Epithelial cell of proximal tubule (primary cell): ENCODE measurements at regions not wholly inside any gene's neighbourhood (a gene's known extent, or its start where the extent isn't known, plus 50 kb on each side); places are given as distances from the start of the nearest gene placed in this dataset.
A peak's percentile ranks its signal among the peaks of the same experiment; 100 is the strongest.

ENCODE experiments used
- DNase-seq: peaks from one replicate; pipeline ENCODE4 v3.0.0-alpha.2; 2011; ENCODE audit warnings: low read depth
- H3K4me3 ChIP-seq: 2 replicates; pipeline ENCODE4 v1.5.1; 2011; ENCODE audit warnings: low read depth, mild to moderate bottlenecking, low read length
- TF ChIP-seq, protein P1 (sequence below): conservative IDR thresholded peaks from 2 replicates; pipeline ENCODE4 v1.5.1; 2012; ENCODE audit warnings: low read depth, mild to moderate bottlenecking, low read length

- DNase-seq: no peak
- no peak overlapping the region for H3K4me3 ChIP-seq
- TF ChIP-seq, protein P1, sequence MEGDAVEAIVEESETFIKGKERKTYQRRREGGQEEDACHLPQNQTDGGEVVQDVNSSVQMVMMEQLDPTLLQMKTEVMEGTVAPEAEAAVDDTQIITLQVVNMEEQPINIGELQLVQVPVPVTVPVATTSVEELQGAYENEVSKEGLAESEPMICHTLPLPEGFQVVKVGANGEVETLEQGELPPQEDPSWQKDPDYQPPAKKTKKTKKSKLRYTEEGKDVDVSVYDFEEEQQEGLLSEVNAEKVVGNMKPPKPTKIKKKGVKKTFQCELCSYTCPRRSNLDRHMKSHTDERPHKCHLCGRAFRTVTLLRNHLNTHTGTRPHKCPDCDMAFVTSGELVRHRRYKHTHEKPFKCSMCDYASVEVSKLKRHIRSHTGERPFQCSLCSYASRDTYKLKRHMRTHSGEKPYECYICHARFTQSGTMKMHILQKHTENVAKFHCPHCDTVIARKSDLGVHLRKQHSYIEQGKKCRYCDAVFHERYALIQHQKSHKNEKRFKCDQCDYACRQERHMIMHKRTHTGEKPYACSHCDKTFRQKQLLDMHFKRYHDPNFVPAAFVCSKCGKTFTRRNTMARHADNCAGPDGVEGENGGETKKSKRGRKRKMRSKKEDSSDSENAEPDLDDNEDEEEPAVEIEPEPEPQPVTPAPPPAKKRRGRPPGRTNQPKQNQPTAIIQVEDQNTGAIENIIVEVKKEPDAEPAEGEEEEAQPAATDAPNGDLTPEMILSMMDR: no peak
Measured at GRCh38 chr13:48592688-48593049, 59.8 kb upstream of the RCBTB2 start.

DNA sequence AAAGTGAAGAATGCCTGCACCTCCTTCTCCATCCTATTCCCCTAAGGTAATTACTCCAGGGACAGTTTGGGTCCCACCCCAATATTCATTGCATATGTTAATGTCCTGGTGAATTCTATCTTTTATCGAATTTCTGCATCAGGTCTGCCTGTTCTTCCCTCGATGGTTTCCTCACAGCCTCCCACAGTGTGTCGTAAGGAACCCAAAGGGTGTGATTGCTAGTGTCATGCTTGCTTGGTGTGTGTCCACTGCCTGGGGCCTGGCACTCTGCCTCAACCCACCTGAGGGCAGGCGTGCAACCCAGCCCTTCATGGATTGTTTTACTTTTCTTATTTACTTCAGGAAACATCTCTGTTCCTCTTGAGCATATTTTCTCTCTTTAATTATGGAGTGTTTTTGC lies 60.2 kb upstream of the CYSLTR2 start:
- DNase-seq: no peak
- H3K4me3 ChIP-seq: no peak overlapping the region
- TF ChIP-seq, protein P1: no peak

DNA sequence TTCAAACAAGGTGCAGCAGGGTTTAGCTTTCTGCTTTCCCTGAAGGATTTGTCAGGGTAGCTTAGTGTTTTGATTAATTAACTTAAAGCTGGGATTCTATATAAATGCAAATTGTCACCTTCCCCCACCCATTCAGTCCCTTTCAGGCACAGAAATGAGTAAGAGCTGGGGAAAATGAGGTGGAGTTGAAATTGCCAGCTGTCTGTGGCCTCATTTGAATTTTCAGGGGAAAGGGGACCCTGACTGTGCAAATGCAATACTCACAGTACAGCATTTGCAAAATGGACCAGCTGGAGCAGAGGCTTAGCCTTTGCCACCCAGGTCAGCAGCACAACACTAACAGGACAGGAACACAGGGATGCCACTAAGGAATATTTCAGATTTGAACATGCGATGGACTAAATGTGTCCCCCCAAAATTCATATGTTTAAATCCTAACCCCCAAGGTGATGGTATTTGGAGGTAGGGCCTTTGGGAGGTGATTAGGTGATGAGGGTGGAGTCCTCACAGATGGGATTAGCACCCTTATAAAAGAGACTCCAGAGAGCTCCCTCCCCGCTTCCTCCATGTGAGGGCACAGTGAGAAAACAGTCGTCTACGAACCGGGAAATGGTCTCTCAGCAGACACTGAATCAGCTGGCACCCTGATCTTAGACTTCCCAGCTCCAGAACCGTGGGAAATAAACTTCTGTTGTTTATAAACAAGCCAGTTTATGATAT lies 59.5 kb upstream of the CYSLTR2 start:
- DNase-seq: no peak
- TF ChIP-seq, protein P1: no peak
- no peak overlapping the region for H3K4me3 ChIP-seq

DNA sequence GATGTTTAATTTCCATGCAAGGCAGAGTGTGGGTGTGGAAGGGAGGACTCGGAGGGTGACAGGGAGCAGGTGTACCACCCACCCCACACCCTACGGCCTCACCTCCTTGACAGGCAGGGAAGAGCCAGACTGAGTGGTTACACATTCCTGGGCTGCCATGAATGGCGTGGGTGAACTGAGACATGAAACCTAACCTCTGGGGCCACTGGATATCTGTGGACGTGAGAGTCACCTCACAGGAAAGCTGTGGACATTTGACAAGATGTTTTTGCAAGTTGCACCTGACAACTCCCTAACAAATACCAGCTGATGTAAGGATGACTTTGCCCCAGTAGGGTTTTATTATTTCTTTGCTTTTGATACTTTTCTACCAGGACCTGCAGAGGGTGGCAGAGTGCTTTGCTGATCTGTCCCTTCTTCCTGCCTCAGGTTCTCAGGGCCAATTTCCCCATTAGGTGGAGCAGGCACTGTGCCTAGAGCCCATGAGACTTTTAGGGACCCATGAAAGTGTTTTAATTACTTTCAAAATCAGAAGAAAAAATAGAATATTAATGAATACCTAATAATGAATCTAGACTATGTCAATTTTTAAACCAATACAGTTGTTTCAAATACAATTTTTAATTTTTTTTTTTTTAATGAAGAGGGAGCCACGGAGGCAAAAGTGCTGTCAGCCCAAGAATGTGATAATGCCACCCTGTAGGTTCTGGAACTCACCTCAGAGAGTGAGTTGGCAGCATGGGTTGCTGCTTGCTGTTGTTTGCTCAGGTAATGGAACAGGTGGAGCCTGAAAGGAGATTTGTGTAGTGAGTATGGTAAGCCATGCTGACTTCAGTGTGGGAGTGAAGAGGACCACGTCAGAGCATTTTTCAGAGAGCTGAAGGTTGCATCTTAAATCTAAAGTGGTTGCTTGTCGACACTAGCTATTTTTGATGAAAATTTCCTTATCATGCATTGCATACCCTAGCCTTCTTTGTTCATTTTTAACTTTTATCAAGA lies 58.0 kb upstream of the CYSLTR2 start:
- TF ChIP-seq, protein P1: peak; percentile 97
- peak; percentile 69 for DNase-seq
- H3K4me3 ChIP-seq: no peak overlapping the region

GRCh38 chr13:48600374-48601364 lies 53.1 kb upstream of the CYSLTR2 start:
- TF ChIP-seq, protein P1: no peak
- H3K4me3 ChIP-seq: no peak overlapping the region
- peak; percentile 47 for DNase-seq

- TF ChIP-seq, protein P1: no peak
- no peak for DNase-seq
- no peak overlapping the region for H3K4me3 ChIP-seq
Measured at GRCh38 chr13:48602296-48603016, 51.3 kb upstream of the CYSLTR2 start.
